IMR-90 (cell line): ENCODE measurements at regions not wholly inside any gene's neighbourhood (a gene's known extent, or its start where the extent isn't known, plus 50 kb on each side); places are given as distances from the start of the nearest gene placed in this dataset.

ENCODE experiments used
- ATAC-seq: fragments of 200-7000 bp; cut with Tn5 transposase; 2 replicates; pipeline ENCODE4 v1.9.1; 2020; ENCODE audit warnings: low read depth, mild to moderate bottlenecking, moderate library complexity
- BruUV-seq: library from RNA; stranded (reverse); fragments of 400-500 nt; replicated peaks from 2 replicates; lab custom pipeline; 2021; lab: Mats Ljungman, UMichigan
- CTCF ChIA-PET: fragments of 300-600 bp; formaldehyde crosslinking; extraction: SDS; loops from one replicate; lab custom pipeline; 2021; ENCODE audit warnings: antibody characterized with exemption; lab: Yijun Ruan, JAX
- POLR2A ChIA-PET: fragments of 300-600 bp; sonication (Branson Sonifier 250); formaldehyde crosslinking; loops from one replicate; lab custom pipeline; 2022; ENCODE audit warnings: antibody characterized with exemption; ENCODE audit not compliant: unreplicated experiment; lab: Charles Lee
- DNase-seq: peaks from one replicate; pipeline ENCODE4 v3.0.0; 2013
- H2AFZ ChIP-seq: replicated peaks from 2 replicates; pipeline ENCODE3; 2013; ENCODE audit warnings: low read length, mild to moderate bottlenecking; ENCODE audit not compliant: poor library complexity
- H2AK5ac ChIP-seq: 2 replicates; pipeline ENCODE4 v1.6.1; 2013; ENCODE audit warnings: low read depth, low read length, inconsistent platforms
- H2AK9ac ChIP-seq: replicated peaks from 2 replicates; pipeline ENCODE3; 2013; ENCODE audit warnings: mild to moderate bottlenecking, low read depth, low read length, moderate library complexity; ENCODE audit not compliant: poor library complexity
- H2BK120ac ChIP-seq: 2 replicates; pipeline ENCODE4 v1.6.1; 2013; ENCODE audit warnings: low read depth, low read length, inconsistent platforms
- H2BK15ac ChIP-seq: 3 replicates; pipeline ENCODE4 v1.6.1; 2013; ENCODE audit warnings: low read depth, low read length, inconsistent platforms
- H2BK20ac ChIP-seq: 2 replicates; pipeline ENCODE4 v1.6.1; 2013; ENCODE audit warnings: low read depth, mild to moderate bottlenecking, inconsistent platforms, low read length, moderate library complexity
- H2BK5ac ChIP-seq: 2 replicates; pipeline ENCODE4 v1.6.1; 2013; ENCODE audit warnings: mild to moderate bottlenecking, low read depth, low read length, inconsistent platforms; ENCODE audit not compliant: poor library complexity, severe bottlenecking
- H3K14ac ChIP-seq: replicated peaks from 2 replicates; pipeline ENCODE4 v1.6.1; 2013; ENCODE audit warnings: low read depth, low read length, inconsistent platforms
- H3K18ac ChIP-seq: 2 replicates; pipeline ENCODE4 v1.6.1; 2013; ENCODE audit warnings: low read depth, low read length, control low read depth
- H3K23ac ChIP-seq: 2 replicates; pipeline ENCODE4 v1.6.1; 2013; ENCODE audit warnings: low read depth, low read length, inconsistent platforms
- H3K27ac ChIP-seq: 2 replicates; pipeline ENCODE4 v1.5.1; 2013; ENCODE audit warnings: mild to moderate bottlenecking, control low read depth, low read length; ENCODE audit not compliant: insufficient read depth
- H3K27me3 ChIP-seq: 2 replicates; pipeline ENCODE4 v1.6.1; 2013; ENCODE audit warnings: low read length; ENCODE audit not compliant: control insufficient read depth, insufficient read depth
- H3K36me3 ChIP-seq: 2 replicates; pipeline ENCODE4 v1.6.1; 2013; ENCODE audit warnings: low read length, mixed read lengths; ENCODE audit not compliant: control insufficient read depth, insufficient read depth
- H3K4ac ChIP-seq: 2 replicates; pipeline ENCODE4 v1.6.1; 2013; ENCODE audit warnings: low read depth, low read length, inconsistent platforms
- H3K4me1 ChIP-seq: 2 replicates; pipeline ENCODE4 v1.6.1; 2013; ENCODE audit warnings: low read length, mixed read lengths; ENCODE audit not compliant: control insufficient read depth, insufficient read depth
- H3K4me2 ChIP-seq: 2 replicates; pipeline ENCODE4 v1.6.1; 2013; ENCODE audit warnings: low read depth, mild to moderate bottlenecking, control low read depth, low read length, moderate library complexity
- H3K4me3 ChIP-seq: 2 replicates; pipeline ENCODE4 v1.5.1; 2013; ENCODE audit warnings: low read depth, mild to moderate bottlenecking, control low read depth, low read length, moderate library complexity; ENCODE audit not compliant: insufficient read depth
- H3K56ac ChIP-seq: 2 replicates; pipeline ENCODE4 v1.6.1; 2013; ENCODE audit warnings: low read length, inconsistent platforms; ENCODE audit not compliant: insufficient read depth; ENCODE audit errors: extremely low read depth
- H3K79me1 ChIP-seq, 2 experiments: 2 replicates each; pipeline ENCODE4 v1.6.1; 2013; ENCODE audit warnings: low read length in 2 of 2, inconsistent platforms in 1 of 2, low read depth in 1 of 2
- H3K9ac ChIP-seq: 2 replicates; pipeline ENCODE4 v1.6.1; 2013; ENCODE audit warnings: low read depth, low read length, control low read depth
- H3K9me1 ChIP-seq: 2 replicates; pipeline ENCODE4 v1.6.1; 2013; ENCODE audit warnings: low read length, inconsistent platforms; ENCODE audit not compliant: insufficient read depth
- H3K9me3 ChIP-seq: 2 replicates; pipeline ENCODE4 v1.6.1; 2013; ENCODE audit warnings: low read length; ENCODE audit not compliant: control insufficient read depth, insufficient read depth
- H4K20me1 ChIP-seq: 2 replicates; pipeline ENCODE4 v1.6.1; 2013; ENCODE audit warnings: low read length, inconsistent platforms; ENCODE audit not compliant: insufficient read depth
- H4K5ac ChIP-seq: 2 replicates; pipeline ENCODE4 v1.6.1; 2013; ENCODE audit warnings: mild to moderate bottlenecking, low read depth, low read length, control low read depth
- H4K8ac ChIP-seq, 2 experiments: 2 replicates each; pipeline ENCODE4 v1.6.1; 2013; ENCODE audit warnings: low read depth in 2 of 2, low read length in 2 of 2, control low read depth in 1 of 2, inconsistent platforms in 1 of 2
- H4K91ac ChIP-seq: 2 replicates; pipeline ENCODE4 v1.6.1; 2013; ENCODE audit warnings: low read depth, low read length, inconsistent platforms; ENCODE audit not compliant: insufficient read depth
- BHLHE40 ChIP-seq: fragments of 150-350 bp; IDR thresholded peaks from 2 replicates; pipeline ENCODE4 v1.6.1; 2016; ENCODE audit warnings: mild to moderate bottlenecking, low read depth, low read length
- CEBPB ChIP-seq: IDR thresholded peaks from 2 replicates; pipeline ENCODE4 v1.6.1; 2012; ENCODE audit warnings: low read depth, low read length, improper control_type of control experiment
- ELK1 ChIP-seq: fragments of 150-350 bp; IDR thresholded peaks from 2 replicates; pipeline ENCODE4 v1.6.1; 2016; ENCODE audit warnings: low read depth, mild to moderate bottlenecking, low read length, moderate library complexity, borderline replicate concordance
- FOS ChIP-seq: fragments of 150-350 bp; IDR thresholded peaks from 2 replicates; pipeline ENCODE4 v1.6.1; 2016; ENCODE audit warnings: low read depth, low read length
- MAFK ChIP-seq: IDR thresholded peaks from 2 replicates; pipeline ENCODE4 v1.6.1; 2012; ENCODE audit warnings: low read depth, low read length, improper control_type of control experiment
- MAZ ChIP-seq: IDR thresholded peaks from 2 replicates; pipeline ENCODE4 v1.6.1; 2012; ENCODE audit warnings: low read depth, mild to moderate bottlenecking, low read length, improper control_type of control experiment, moderate library complexity, borderline replicate concordance
- NFE2L2 ChIP-seq: fragments of 150-350 bp; IDR thresholded peaks from 2 replicates; pipeline ENCODE4 v1.6.1; 2016; ENCODE audit warnings: low read depth, mild to moderate bottlenecking, low read length
- RAD21 ChIP-seq: IDR thresholded peaks from 2 replicates; pipeline ENCODE4 v1.6.1; 2012; ENCODE audit warnings: low read length, improper control_type of control experiment
- RCOR1 ChIP-seq: IDR thresholded peaks from 2 replicates; pipeline ENCODE4 v1.6.1; 2012; ENCODE audit warnings: mild to moderate bottlenecking, low read length, improper control_type of control experiment; ENCODE audit not compliant: insufficient replicate concordance
- RFX5 ChIP-seq: IDR thresholded peaks from 2 replicates; pipeline ENCODE4 v1.8.0; 2012; ENCODE audit warnings: low read depth, mild to moderate bottlenecking, low read length, moderate library complexity
- SMC3 ChIP-seq: fragments of 150-350 bp; IDR thresholded peaks from 2 replicates; pipeline ENCODE4 v1.6.1; 2016; ENCODE audit warnings: low read depth, mild to moderate bottlenecking, antibody characterized with exemption, low read length, moderate library complexity
- WGBS, 2 experiments: methylation state at CpG; one replicate each; pipeline versions ENCODE4 v1.1.5 to v1.1.7; 2013; ENCODE audit warnings: missing lambda C conversion rate in 2 of 2; ENCODE audit not compliant: insufficient read length in 1 of 2; ENCODE audit errors: extremely low coverage in 2 of 2; 5-methylcytosine and 5-hydroxymethylcytosine counted together
- dilution Hi-C: fragments of 300-500 bp; cut with HindIII; formaldehyde crosslinking; loops from one replicate; pipeline ENCODE4 v1.14.3; 2018; ENCODE audit warnings: low sequenced_read_pairs; ENCODE audit not compliant: unreplicated experiment
- in situ Hi-C: fragments of 300-500 bp; cut with MboI; formaldehyde crosslinking; loops from 3 replicates; pipeline ENCODE4 v1.14.3; 2019; ENCODE audit warnings: low sequenced_read_pairs, inconsistent platforms, mixed read lengths
- intact Hi-C: fragments of 100-400 bp; cut with micrococcal nuclease; formaldehyde crosslinking; loops from 2 replicates; pipeline ENCODE4 v1.10.0; 2022
- TF ChIP-seq, protein P1 (sequence below): fragments of 150-350 bp; IDR thresholded peaks from 2 replicates; pipeline ENCODE4 v1.6.1; 2017; ENCODE audit warnings: mild to moderate bottlenecking, antibody characterized with exemption, low read length, low read depth

DNA sequence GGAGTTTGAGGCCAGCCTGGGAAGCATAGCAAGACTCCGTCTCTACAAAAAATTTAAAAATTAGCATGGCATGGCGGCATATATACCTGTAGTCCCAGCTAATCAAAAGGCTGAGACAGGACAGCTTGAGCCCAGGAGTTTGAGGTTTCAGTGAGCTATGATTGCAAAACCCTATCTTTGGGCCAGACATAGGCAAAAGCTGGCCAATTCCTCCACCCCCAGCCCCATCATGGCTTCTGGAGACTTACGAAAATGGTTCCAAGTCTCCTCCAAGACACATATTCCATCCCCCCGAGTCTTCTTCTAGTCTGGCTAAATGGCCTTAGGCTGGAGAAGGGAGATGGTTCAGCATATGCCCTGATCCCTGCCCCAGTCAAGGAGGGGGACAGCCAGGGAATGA is 172.8 kb upstream of the HAAO start:
- Histone ChIP-seq H3K27me3 (no peaks in the 10 kb centered on the region), H3K9me3 (no peaks in the 10 kb centered on the region), H2BK120ac (peak overlapping the region; percentile 95), H3K9ac (no peak overlapping the region), H2BK15ac (peak overlapping the region; percentile 10), H4K5ac (0 out of 2 replicates have a peak overlapping the region, but pooled peaks have one; percentile 5), H3K79me1 (no peaks in the 10 kb centered on the region), H3K27ac (peak overlapping the region; percentile 61; the same call in 1 of the 2 replicates), H2BK5ac (peak overlapping the region; percentile 65), H3K23ac (peak overlapping the region; percentile 12), H3K18ac (peak overlapping the region; percentile 48), H3K4me1 (peaks cover 44% of the 10 kb centered on the region), H2AK9ac (peak overlapping the region; percentile 44), H4K8ac (peak overlapping the region in 1 of 2 experiments; percentile 78; a peak in 1 of 4 replicates), H2BK20ac (peak overlapping the region; percentile 90), H3K9me1 (peaks cover 22% of the 10 kb centered on the region), H3K4me2 (no peak overlapping the region), H4K20me1 (no peaks in the 10 kb centered on the region), H3K56ac (no peak overlapping the region), H4K91ac (peak overlapping the region; percentile 37), H3K4me3 (no peak overlapping the region), H3K4ac (peak overlapping the region; percentile 92), H3K36me3 (no peaks in the 10 kb centered on the region), H2AFZ (no peak overlapping the region), H2AK5ac (peak overlapping the region; percentile 76), H3K14ac (peak overlapping the region; percentile 66; the same call in 1 of the 2 replicates)
- WGBS, 2 experiments = 67% methylated on average over 1 of the region's 4 CpGs; no CpG with 5 or more reads in 1 of the 2 experiments
- dilution Hi-C loops = no loop called here
- DNase-seq (no peak), ATAC-seq (no peak)
- POLR2A ChIA-PET = no interaction called here
- in situ Hi-C loops = no loop called here
- CTCF ChIA-PET = no interaction called here
- intact Hi-C loops = loop anchor here (10.0 kb wide), 1 partner anchor 140 kb away; no protein-coding TSS in a partner anchor
- BruUV-seq = no TSS peak
- TF ChIP-seq RFX5 = no peak
- TF ChIP-seq MAZ = no peak
- TF ChIP-seq NFE2L2 = no peak
- TF ChIP-seq SMC3 = no peak
- TF ChIP-seq CEBPB = no peak
- TF ChIP-seq ELK1 = no peak
- TF ChIP-seq, protein P1, sequence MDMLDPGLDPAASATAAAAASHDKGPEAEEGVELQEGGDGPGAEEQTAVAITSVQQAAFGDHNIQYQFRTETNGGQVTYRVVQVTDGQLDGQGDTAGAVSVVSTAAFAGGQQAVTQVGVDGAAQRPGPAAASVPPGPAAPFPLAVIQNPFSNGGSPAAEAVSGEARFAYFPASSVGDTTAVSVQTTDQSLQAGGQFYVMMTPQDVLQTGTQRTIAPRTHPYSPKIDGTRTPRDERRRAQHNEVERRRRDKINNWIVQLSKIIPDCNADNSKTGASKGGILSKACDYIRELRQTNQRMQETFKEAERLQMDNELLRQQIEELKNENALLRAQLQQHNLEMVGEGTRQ = no peak
- TF ChIP-seq BHLHE40 = no peak
- TF ChIP-seq MAFK = no peak
- TF ChIP-seq RCOR1 = no peak
- no peak for TF ChIP-seq FOS
- TF ChIP-seq RAD21 = no peak
